ENCODE measurements at regions not wholly inside any gene's neighbourhood (a gene's known extent, or its start where the extent isn't known, plus 50 kb on each side); places are given as distances from the start of the nearest gene placed in this dataset.
"Not testable (repeated sequence)": the region's sequence is repeated elsewhere in the genome, so short reads cannot be mapped to it uniquely, and the experiment has no call there.

GRCh38 chr20:50323777-50324775 is 133.4 kb downstream of the CEBPB start:
- FAIRE-seq: no peak
- no peak for DNase-seq (ENCODE audit: insufficient read length, low spot score)

- DNase-seq (ENCODE audit: insufficient read length, low spot score) (no peak), FAIRE-seq (no peak)
Measured at GRCh38 chr20:50325215-50325614, 134.6 kb downstream of the CEBPB start.

GRCh38 chr20:50325651-50326050 is 135.0 kb downstream of the CEBPB start:
- no peak for DNase-seq (ENCODE audit: insufficient read length, low spot score)
- FAIRE-seq: no peak

- FAIRE-seq (no peak), DNase-seq (ENCODE audit: insufficient read length, low spot score) (no peak)
Measured at GRCh38 chr20:50327666-50328065, 137.0 kb downstream of the CEBPB start.

- FAIRE-seq (no peak), DNase-seq (ENCODE audit: insufficient read length, low spot score) (no peak)
Measured at GRCh38 chr20:50328222-50328979, 137.8 kb downstream of the CEBPB start.

GRCh38 chr20:50328996-50329898 is 138.6 kb downstream of the CEBPB start:
- FAIRE-seq (no peak), DNase-seq (ENCODE audit: insufficient read length, low spot score) (no peak)

GRCh38 chr20:50329981-50330503 is 139.4 kb downstream of the CEBPB start:
- no peak for DNase-seq (ENCODE audit: insufficient read length, low spot score)
- no peak for FAIRE-seq

- FAIRE-seq: no peak
- no peak for DNase-seq (ENCODE audit: insufficient read length, low spot score)
Measured at GRCh38 chr20:50330504-50331313, 140.1 kb downstream of the CEBPB start.

GRCh38 chr20:50331469-50332363 is 141.1 kb downstream of the CEBPB start:
- DNase-seq (ENCODE audit: insufficient read length, low spot score) (no peak), FAIRE-seq (no peak)

- FAIRE-seq: no peak
- no peak for DNase-seq (ENCODE audit: insufficient read length, low spot score)
Measured at GRCh38 chr20:50332491-50332980, 141.9 kb downstream of the CEBPB start.

GRCh38 chr20:50333131-50333670 is 142.6 kb downstream of the CEBPB start:
- FAIRE-seq (no peak), DNase-seq (ENCODE audit: insufficient read length, low spot score) (no peak)

- DNase-seq (ENCODE audit: insufficient read length, low spot score) (no peak), FAIRE-seq (no peak)
Measured at GRCh38 chr20:50333812-50334211, 143.2 kb downstream of the CEBPB start.

GRCh38 chr20:50334512-50334911 is 143.9 kb downstream of the CEBPB start:
- FAIRE-seq: not testable (repeated sequence)

GRCh38 chr20:50335105-50335504 is 144.5 kb downstream of the CEBPB start:
- no peak for DNase-seq (ENCODE audit: insufficient read length, low spot score)
- no peak for FAIRE-seq

More at GRCh38 chr20:50334512-50334911, 143.9 kb downstream of the CEBPB start:
- not testable (repeated sequence) for DNase-seq (ENCODE audit: insufficient read length, low spot score)

- no peak for FAIRE-seq
- no peak for DNase-seq (ENCODE audit: insufficient read length, low spot score)
Measured at GRCh38 chr20:50335866-50336265, 145.2 kb downstream of the CEBPB start.

- no peak for FAIRE-seq
- no peak for DNase-seq (ENCODE audit: insufficient read length, low spot score)
Measured at GRCh38 chr20:50336661-50337060, 146.0 kb downstream of the CEBPB start.

GRCh38 chr20:50337521-50338466 is 147.2 kb downstream of the CEBPB start:
- DNase-seq (ENCODE audit: insufficient read length, low spot score) (no peak), FAIRE-seq (no peak)

Data from GM19239 (cell line).